Mucosa of descending colon (tissue), 3 donors: ENCODE measurements at regions not wholly inside any gene's neighbourhood (a gene's known extent, or its start where the extent isn't known, plus 50 kb on each side); places are given as distances from the start of the nearest gene placed in this dataset.

Source experiments
- ATAC-seq: fragments of 200-7000 bp; cut with Tn5 transposase; one replicate; pipeline ENCODE4 v1.9.1; 2020; ENCODE audit warnings: mild to moderate bottlenecking, moderate library complexity
- DNase-seq, 3 donors: peaks; one replicate each; pipeline ENCODE4 v3.0.0-alpha.2; 2020
- H3K36me3 ChIP-seq: fragments of 200-600 bp; one replicate; pipeline ENCODE4 v1.8.0; 2021; ENCODE audit warnings: low read depth, mild to moderate bottlenecking
- H3K4me1 ChIP-seq: fragments of 200-600 bp; one replicate; pipeline ENCODE4 v1.8.0; 2021; ENCODE audit warnings: low read depth, mild to moderate bottlenecking
- H3K4me3 ChIP-seq: fragments of 200-600 bp; one replicate; pipeline ENCODE4 v1.8.0; 2021; ENCODE audit warnings: mild to moderate bottlenecking
- H3K9me3 ChIP-seq: fragments of 200-600 bp; one replicate; pipeline ENCODE4 v1.8.0; 2021; ENCODE audit warnings: mild to moderate bottlenecking
- intact Hi-C, 2 donors: fragments of 100-400 bp; cut with DNase I in 1 of 2; cut with micrococcal nuclease in 1 of 2; formaldehyde crosslinking; loops; one replicate each; pipeline versions ENCODE4 v1.11.0 to v1.11.1; 2022; cut with DNase I, micrococcal nuclease
- TF ChIP-seq, protein P1 (sequence below): fragments of 200-600 bp; IDR thresholded peaks from one replicate; pipeline ENCODE4 v1.8.0; 2022; ENCODE audit warnings: antibody characterized with exemption, mild to moderate bottlenecking
- donor health status: DM: no; HTN: no; CAD: no; lungs with moderate emphysema.
- donor health status: DM: no; HTN: no; CAD: no.
- donor health status: DM: no; HTN: yes; CAD: no.

DNA sequence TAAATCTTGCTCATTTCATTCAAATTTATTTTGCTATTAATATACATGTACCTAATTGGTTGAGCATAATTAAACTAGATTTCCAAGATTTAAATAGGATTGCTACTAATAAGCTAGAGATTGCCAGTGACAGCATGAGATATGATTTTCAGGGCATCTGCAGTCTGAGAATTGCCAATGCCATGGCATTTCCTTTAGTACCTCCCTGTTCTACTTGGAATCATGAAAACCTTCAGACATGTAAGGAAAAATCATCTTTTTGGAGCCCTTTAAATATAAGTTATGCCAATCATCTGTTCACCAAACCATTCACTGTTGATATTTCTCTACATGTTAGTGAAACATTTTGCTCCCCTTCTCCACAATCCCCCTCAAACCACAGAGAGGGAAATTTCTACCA lies 691.4 kb downstream of the DNAH5 start:
- no peaks in the 10 kb centered on the region for H3K4me1 ChIP-seq
- intact Hi-C loops, result no loop called here
- TF ChIP-seq, protein P1, sequence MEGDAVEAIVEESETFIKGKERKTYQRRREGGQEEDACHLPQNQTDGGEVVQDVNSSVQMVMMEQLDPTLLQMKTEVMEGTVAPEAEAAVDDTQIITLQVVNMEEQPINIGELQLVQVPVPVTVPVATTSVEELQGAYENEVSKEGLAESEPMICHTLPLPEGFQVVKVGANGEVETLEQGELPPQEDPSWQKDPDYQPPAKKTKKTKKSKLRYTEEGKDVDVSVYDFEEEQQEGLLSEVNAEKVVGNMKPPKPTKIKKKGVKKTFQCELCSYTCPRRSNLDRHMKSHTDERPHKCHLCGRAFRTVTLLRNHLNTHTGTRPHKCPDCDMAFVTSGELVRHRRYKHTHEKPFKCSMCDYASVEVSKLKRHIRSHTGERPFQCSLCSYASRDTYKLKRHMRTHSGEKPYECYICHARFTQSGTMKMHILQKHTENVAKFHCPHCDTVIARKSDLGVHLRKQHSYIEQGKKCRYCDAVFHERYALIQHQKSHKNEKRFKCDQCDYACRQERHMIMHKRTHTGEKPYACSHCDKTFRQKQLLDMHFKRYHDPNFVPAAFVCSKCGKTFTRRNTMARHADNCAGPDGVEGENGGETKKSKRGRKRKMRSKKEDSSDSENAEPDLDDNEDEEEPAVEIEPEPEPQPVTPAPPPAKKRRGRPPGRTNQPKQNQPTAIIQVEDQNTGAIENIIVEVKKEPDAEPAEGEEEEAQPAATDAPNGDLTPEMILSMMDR, result no peak
- DNase-seq (no peak), ATAC-seq (no peak)
- H3K36me3 ChIP-seq, result no peaks in the 10 kb centered on the region
- no peak overlapping the region for H3K4me3 ChIP-seq
- peaks cover 18% of the 10 kb centered on the region for H3K9me3 ChIP-seq

DNA sequence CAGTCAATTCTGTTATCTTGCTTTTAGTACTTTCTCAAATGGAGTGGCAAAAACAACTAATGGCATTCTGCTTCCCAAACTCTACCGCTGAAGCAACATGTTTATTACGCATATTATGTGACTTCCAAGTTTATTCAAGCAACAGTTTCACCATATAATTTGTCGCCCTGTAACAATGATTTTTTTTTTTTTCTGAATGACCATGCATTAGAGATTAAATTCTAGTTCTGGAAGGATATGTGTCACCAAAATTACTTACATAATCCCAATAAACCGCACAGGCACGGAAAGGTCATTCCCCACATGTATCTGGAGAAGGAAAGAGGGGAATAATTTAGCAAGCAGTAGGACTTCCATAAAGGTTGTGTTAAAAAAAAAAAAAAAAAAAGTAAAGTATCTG lies 691.8 kb downstream of the DNAH5 start:
- H3K9me3 ChIP-seq, result peaks cover 18% of the 10 kb centered on the region
- TF ChIP-seq, protein P1, result no peak
- H3K4me1 ChIP-seq, result no peaks in the 10 kb centered on the region
- no peak for ATAC-seq
- H3K4me3 ChIP-seq, result no peak overlapping the region
- H3K36me3 ChIP-seq, result no peaks in the 10 kb centered on the region
- intact Hi-C loops, result no loop called here
- DNase-seq, result no peak

DNA sequence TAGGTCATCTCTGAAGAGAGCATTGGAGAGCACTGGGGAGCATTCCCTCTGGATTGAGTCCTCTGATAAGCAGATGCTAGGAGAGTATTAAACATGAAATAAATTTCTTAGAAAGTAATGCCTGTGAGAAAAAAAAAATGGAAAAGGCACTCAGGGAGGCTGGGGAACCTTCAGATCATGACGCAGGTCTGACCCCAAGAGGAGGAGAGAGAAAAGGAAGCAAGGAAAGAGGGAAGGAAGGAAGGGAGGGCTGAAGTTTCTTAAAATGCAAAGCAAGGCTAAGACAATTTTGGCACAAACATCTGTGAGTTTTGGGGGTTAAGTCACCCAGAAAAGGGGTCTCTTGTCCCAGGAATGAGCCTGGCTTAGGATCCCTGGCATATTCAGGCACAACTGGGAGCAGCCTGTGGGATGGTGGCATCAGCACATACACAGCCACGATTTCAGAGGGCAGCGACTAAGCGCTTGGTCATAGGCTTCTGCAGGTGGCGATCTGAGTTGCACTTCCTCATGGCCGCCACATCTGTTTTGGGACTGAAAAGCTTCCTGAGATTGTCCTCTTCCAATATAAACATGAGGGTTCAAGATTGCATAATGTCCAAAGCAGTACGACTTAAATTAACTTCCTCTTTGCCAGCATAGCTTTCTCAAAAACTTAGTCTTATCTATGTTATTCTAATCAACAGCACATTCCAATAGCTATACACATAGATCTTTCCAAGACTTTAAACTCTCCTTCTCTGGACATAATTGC lies 692.7 kb downstream of the DNAH5 start:
- H3K9me3 ChIP-seq, result peaks cover 14% of the 10 kb centered on the region
- no peaks in the 10 kb centered on the region for H3K36me3 ChIP-seq
- ATAC-seq (no peak), DNase-seq (no peak)
- H3K4me1 ChIP-seq, result no peaks in the 10 kb centered on the region
- TF ChIP-seq, protein P1, result no peak
- no peak overlapping the region for H3K4me3 ChIP-seq
- intact Hi-C loops, result no loop called here

DNA sequence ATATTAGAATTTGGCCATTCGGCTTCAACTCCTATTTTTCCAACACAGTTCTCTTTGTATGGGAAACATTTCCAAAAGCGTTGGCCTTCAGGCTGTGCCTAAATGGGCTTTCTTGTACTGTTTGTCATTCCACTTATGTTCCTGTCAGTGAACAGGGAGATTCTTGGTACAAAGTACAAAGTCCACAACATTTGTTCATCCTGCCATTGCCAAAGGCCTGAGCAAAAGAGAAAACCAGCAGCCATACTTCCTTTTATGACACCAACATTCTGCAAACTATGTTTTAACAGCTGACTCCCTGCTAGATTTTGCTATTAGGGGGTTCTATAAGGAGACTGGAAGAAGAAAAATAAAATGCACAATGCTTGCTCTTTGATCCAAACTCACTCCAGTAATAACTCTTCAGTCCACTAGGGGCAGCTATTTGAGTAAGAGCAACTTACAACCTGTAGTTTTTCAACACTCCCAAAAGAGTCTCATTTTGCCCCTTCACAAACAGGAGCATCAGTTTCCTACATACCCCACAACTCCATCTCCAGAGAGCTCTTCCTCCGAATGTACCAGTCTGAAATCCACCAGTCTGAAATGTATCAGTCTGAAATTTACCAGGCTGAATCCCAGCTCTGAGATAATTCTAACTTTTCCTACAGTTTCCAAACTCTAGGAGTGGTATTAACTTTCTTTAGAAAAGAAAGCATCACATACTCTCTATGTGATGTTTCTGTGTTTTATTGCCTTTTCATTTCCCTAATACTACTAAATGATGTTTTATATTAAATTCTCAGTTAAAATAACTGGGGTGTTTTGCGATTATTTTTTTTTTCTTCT lies 693.8 kb downstream of the DNAH5 start:
- no peaks in the 10 kb centered on the region for H3K36me3 ChIP-seq
- intact Hi-C loops, result no loop called here
- DNase-seq (no peak), ATAC-seq (no peak)
- TF ChIP-seq, protein P1, result no peak
- H3K4me1 ChIP-seq, result no peaks in the 10 kb centered on the region
- peaks cover 16% of the 10 kb centered on the region for H3K9me3 ChIP-seq
- H3K4me3 ChIP-seq, result no peak overlapping the region

DNA sequence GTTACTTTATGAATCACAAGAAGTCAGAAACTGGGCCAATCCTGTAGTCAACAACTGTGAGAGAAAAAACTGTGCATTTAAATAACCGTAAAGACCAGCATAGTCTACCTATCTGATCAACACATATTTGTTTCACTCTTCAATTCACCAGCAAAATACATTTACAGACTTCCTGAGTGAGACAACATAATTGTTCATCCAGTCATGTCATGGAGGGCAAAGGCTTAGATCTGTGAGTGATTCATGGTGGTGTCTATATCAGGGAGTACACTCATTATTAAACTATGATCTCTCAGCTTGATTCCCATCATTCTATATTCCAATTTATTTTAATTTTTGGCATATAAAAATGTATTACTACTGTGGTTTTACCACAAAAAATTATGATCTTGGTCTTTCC lies 694.6 kb downstream of the DNAH5 start:
- Histone ChIP-seq H3K9me3 (peaks cover 16% of the 10 kb centered on the region), H3K36me3 (no peaks in the 10 kb centered on the region), H3K4me1 (no peaks in the 10 kb centered on the region), H3K4me3 (no peak overlapping the region)
- ATAC-seq (no peak), DNase-seq (no peak)
- TF ChIP-seq, protein P1, result no peak
- intact Hi-C loops, result no loop called here
